GM12874 (cell line): ENCODE measurements at regions not wholly inside any gene's neighbourhood (a gene's known extent, or its start where the extent isn't known, plus 50 kb on each side); places are given as distances from the start of the nearest gene placed in this dataset.

ENCODE experiments used
- TF ChIP-seq, protein P1 (sequence below): IDR thresholded peaks from 2 replicates; pipeline ENCODE4 v1.5.1; 2011; ENCODE audit warnings: low read depth, mild to moderate bottlenecking, control low read depth, low read length, moderate library complexity; ENCODE audit not compliant: insufficient read depth

DNA sequence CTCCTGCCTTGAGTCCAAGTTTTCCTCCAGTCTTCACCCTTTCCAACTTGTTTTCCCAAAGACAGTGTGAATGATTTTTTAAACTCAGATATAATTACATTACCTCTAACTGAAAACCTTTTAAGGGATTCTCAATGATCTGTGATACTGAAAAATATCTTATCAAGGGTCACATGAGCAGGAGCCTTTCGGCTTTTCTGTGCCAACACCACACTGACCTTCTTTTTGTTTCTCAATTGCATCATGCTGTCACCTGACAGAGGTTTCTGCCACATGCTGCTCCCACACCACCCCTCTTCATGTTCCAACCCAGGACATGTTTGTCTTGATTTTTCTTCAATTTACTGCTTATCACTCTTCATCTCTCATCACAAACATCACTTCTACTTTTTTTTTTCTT, 820.0 kb downstream of the PRELID2 start:
- TF ChIP-seq, protein P1, sequence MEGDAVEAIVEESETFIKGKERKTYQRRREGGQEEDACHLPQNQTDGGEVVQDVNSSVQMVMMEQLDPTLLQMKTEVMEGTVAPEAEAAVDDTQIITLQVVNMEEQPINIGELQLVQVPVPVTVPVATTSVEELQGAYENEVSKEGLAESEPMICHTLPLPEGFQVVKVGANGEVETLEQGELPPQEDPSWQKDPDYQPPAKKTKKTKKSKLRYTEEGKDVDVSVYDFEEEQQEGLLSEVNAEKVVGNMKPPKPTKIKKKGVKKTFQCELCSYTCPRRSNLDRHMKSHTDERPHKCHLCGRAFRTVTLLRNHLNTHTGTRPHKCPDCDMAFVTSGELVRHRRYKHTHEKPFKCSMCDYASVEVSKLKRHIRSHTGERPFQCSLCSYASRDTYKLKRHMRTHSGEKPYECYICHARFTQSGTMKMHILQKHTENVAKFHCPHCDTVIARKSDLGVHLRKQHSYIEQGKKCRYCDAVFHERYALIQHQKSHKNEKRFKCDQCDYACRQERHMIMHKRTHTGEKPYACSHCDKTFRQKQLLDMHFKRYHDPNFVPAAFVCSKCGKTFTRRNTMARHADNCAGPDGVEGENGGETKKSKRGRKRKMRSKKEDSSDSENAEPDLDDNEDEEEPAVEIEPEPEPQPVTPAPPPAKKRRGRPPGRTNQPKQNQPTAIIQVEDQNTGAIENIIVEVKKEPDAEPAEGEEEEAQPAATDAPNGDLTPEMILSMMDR, result no peak

DNA sequence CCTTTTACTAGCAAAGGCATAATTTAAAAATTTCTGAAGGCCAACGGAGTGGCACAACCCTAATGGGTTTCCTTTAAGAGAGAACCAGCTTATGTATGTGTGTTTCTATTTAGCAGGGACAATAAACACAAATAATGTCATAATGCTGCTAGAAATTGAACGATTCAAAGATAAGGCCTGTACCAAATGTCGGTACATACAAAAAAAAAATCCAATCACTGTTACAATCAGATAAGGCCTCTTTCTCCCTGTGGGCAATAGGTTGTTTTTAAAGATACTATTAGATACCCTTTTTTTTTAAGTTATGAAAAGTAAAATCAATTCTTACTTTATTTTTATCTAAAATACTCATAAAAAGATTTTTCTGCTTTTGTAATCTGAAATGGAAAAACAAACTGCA, 821.0 kb downstream of the PRELID2 start:
- TF ChIP-seq, protein P1, result no peak

DNA sequence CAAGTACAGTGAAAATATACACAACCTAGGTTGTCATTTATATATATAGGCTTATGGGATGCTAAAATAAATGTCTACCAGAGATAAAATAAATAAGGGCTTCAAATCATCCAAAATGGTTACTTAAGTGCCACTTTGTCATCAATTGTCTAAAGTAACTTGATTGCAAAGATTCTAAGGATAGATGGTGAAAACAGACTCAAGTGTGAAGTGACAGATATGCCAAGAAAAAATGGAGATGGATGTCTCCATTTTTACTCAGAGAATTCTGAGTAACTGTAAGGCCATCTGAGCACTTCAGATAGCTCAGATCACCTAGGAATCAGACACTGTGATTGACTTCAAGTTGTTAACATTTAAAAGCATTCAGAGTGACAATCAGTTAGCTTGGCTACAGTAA, 824.3 kb downstream of the PRELID2 start:
- TF ChIP-seq, protein P1, result no peak

DNA sequence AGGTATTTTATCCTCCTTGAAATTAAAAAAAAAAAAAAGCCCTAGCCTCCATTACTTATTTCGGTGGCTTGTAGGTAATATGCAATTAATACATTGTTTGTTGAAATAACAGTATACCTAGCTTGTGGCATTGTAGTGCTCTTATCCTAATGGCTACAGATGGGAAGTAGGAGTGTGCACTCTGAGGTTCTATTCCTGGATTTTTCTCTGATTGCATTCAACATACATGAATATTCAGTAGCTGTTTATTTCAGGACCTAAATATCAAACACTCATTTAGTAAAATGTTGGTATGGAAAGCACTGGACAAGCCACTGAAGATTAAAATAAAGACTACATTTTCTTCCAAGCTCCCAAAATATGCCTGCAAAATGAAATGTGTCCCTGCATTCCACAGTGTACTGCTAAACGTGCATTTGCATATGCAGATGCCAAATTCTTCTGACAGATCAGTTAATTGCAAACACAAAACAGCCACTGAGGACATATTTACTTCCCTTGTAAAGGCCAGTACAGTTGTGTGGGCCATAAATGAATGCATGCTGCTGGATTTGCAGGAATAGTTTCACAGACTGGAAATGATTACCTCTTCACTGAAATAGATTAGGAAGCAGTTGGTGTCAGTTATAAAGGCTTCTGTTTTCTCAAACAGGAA, 826.1 kb downstream of the PRELID2 start:
- TF ChIP-seq, protein P1, result no peak

DNA sequence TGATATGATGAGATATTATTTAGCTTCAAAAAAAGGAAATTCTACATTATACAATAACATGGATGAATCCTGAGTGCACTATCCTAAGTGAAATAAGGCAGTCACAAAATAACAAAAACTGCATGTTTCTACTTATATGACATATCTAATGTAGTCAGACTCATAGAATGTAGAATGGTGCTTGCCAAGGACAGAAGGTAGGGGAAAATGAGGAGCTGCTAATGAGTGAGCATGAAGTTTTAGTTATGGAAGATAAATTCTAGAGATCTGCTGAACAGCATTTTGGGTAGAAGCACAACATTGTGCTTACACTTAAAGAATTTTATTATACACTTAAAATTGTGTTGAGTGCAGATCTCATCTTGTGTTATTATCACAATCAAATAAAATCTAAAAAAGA, 812.4 kb downstream of the KCTD16 start:
- TF ChIP-seq, protein P1, result no peak

DNA sequence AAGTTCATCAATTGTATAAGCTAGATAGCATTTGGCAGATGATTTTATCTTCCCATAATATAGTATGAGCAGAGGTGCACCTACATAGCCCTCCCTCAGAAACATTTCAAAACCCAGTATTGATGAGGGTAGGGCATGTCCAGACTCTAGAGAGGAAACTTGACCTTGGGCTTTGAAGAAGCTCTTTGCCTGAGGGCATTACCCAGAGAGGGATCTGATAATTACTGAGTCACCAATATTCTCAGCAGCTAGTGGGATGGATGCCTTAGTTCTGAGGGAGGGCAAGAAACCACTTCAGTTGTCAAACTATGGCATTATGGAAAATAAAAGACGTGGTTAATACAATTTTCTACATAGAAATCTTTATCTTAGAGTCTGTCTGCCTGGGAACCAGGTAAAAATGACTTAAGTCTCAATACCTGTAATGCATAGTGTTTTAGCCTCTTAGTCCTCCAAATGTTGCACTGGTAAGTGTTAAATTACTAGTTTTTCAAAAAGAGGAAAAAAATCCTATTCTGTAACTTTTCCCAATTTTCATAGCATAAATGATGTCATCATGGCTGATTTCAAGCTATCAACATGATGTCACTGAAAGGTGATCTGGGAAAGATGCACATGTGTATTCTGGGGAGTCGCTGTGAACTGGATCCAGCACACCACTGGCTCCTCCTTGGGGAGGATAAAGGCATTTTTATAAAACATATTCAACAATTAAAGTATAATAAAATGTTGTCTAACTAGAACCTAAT, 809.0 kb downstream of the KCTD16 start:
- TF ChIP-seq, protein P1, result no peak

DNA sequence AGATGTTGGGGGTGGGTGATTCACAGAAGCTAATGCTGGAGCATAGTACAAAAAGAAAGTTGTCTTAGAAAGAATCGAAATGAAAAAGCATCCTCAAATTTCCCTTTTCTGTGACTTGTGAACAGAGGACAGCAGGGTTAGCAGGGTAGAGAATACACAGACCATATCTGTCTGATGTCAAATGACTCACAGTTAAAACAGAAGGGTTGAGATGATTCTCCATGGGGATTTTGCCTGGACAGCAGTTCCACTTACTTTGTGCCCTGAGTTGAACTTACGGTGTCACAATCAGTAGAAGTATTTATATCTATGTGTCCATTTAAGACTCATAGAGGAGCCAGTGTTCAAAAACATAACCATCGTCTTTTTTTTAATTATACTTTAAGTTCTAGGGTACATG, 801.6 kb downstream of the KCTD16 start:
- TF ChIP-seq, protein P1, result no peak
